GM23338 (cell line): ENCODE measurements at regions not wholly inside any gene's neighbourhood (a gene's known extent, or its start where the extent isn't known, plus 50 kb on each side); places are given as distances from the start of the nearest gene placed in this dataset.
A peak's percentile ranks its signal among the peaks of the same experiment; 100 is the strongest.

Source experiments
- ATAC-seq: fragments of 200-7000 bp; cut with Tn5 transposase; 3 replicates; pipeline ENCODE4 v1.9.1; 2020
- DNase-seq: peaks from one replicate; pipeline ENCODE4 v3.0.0-alpha.2; 2015; ENCODE audit warnings: low spot score
- H2AFZ ChIP-seq: fragments of 200-600 bp; sonication (generic); 2 replicates; pipeline ENCODE4 v1.8.0; 2016; ENCODE audit warnings: antibody characterized with exemption, mild to moderate bottlenecking, moderate library complexity
- H3F3A ChIP-seq: fragments of 200-600 bp; sonication (generic); replicated peaks from 2 replicates; pipeline ENCODE4 v1.8.0; 2017; ENCODE audit warnings: antibody characterized with exemption, mixed run types, low read depth
- H3K27ac ChIP-seq: fragments of 200-600 bp; sonication (generic); 2 replicates; pipeline ENCODE4 v1.6.1; 2016; ENCODE audit warnings: low read depth
- H3K27me3 ChIP-seq: fragments of 200-600 bp; sonication (generic); 2 replicates; pipeline ENCODE4 v1.8.0; 2016; ENCODE audit warnings: mild to moderate bottlenecking, mixed run types, moderate library complexity; ENCODE audit not compliant: insufficient read depth
- H3K36me3 ChIP-seq: fragments of 200-600 bp; sonication (generic); 2 replicates; pipeline ENCODE4 v1.8.0; 2016; ENCODE audit warnings: mild to moderate bottlenecking; ENCODE audit not compliant: insufficient read depth
- H3K4me1 ChIP-seq: fragments of 200-600 bp; sonication (generic); 2 replicates; pipeline ENCODE4 v1.8.0; 2016; ENCODE audit warnings: mild to moderate bottlenecking, moderate library complexity; ENCODE audit not compliant: insufficient read depth
- H3K4me2 ChIP-seq: fragments of 200-600 bp; sonication (generic); 2 replicates; pipeline ENCODE4 v1.7.1; 2017; ENCODE audit warnings: mixed run types
- H3K4me3 ChIP-seq: fragments of 200-600 bp; sonication (generic); 2 replicates; pipeline ENCODE4 v1.6.1; 2016; ENCODE audit warnings: mixed run types
- H3K79me2 ChIP-seq: fragments of 200-600 bp; sonication (generic); replicated peaks from 2 replicates; pipeline ENCODE4 v1.8.0; 2017; ENCODE audit warnings: mild to moderate bottlenecking; ENCODE audit not compliant: insufficient read depth
- H3K9me2 ChIP-seq: fragments of 200-600 bp; sonication (generic); 2 replicates; pipeline ENCODE4 v1.8.0; 2017; ENCODE audit not compliant: insufficient read depth
- H4K20me1 ChIP-seq: fragments of 200-600 bp; sonication (generic); replicated peaks from 2 replicates; pipeline ENCODE4 v1.8.0; 2017; ENCODE audit warnings: mild to moderate bottlenecking; ENCODE audit not compliant: insufficient read depth
- H3K27ac Mint-ChIP-seq: 2 replicates; pipeline ENCODE4 v1.8.0; 2020; ENCODE audit warnings: inconsistent platforms, mild to moderate bottlenecking, moderate library complexity, mixed read lengths
- H3K27me3 Mint-ChIP-seq: 3 replicates; pipeline ENCODE4 v1.8.0; 2022; ENCODE audit warnings: low read depth, mild to moderate bottlenecking, moderate library complexity, mixed read lengths, inconsistent platforms; ENCODE audit not compliant: insufficient read depth, poor library complexity
- H3K36me3 Mint-ChIP-seq: 3 replicates; pipeline ENCODE4 v1.8.0; 2021; ENCODE audit warnings: low read depth, mild to moderate bottlenecking, inconsistent platforms, moderate library complexity, mixed read lengths
- H3K4me1 Mint-ChIP-seq: 3 replicates; pipeline ENCODE4 v1.8.0; 2020; ENCODE audit warnings: mild to moderate bottlenecking, inconsistent platforms, mixed read lengths
- H3K4me3 Mint-ChIP-seq: 3 replicates; pipeline ENCODE4 v1.8.0; 2021; ENCODE audit warnings: moderate library complexity, mild to moderate bottlenecking, inconsistent platforms, mixed read lengths
- H3K9me3 Mint-ChIP-seq: 3 replicates; pipeline ENCODE4 v1.8.0; 2020; ENCODE audit warnings: moderate library complexity, mild to moderate bottlenecking, inconsistent platforms, mixed read lengths
- CREB1 ChIP-seq: fragments of 250-450 bp; sonication (Bioruptor Pico); IDR thresholded peaks from 2 replicates; pipeline ENCODE4 v1.5.0; 2020; ENCODE audit warnings: low read depth, mild to moderate bottlenecking, moderate library complexity
- EZH2 ChIP-seq: fragments of 200-600 bp; sonication (generic); IDR thresholded peaks from one replicate; pipeline ENCODE4 v1.8.0; 2017; ENCODE audit warnings: antibody characterized with exemption, mild to moderate bottlenecking, low read depth; ENCODE audit not compliant: unreplicated experiment
- EZH2phosphoT487 ChIP-seq: fragments of 200-600 bp; sonication (generic); IDR thresholded peaks from one replicate; pipeline ENCODE4 v1.8.1; 2018; ENCODE audit warnings: antibody characterized with exemption; ENCODE audit not compliant: unreplicated experiment
- JUNB ChIP-seq: IDR thresholded peaks from one replicate; pipeline ENCODE4 v1.6.1; 2016; ENCODE audit warnings: antibody characterized with exemption; ENCODE audit not compliant: unreplicated experiment
- POLR2AphosphoS5 ChIP-seq: IDR thresholded peaks from 2 replicates; pipeline ENCODE4 v1.6.1; 2016; ENCODE audit warnings: antibody characterized with exemption, low read depth
- ZNF114 ChIP-seq: fragments of 250-450 bp; sonication (Bioruptor Pico); IDR thresholded peaks from 2 replicates; pipeline ENCODE4 v1.5.0; 2020; ENCODE audit warnings: mild to moderate bottlenecking, moderate library complexity
- TF ChIP-seq, protein P1 (sequence below): fragments of 250-450 bp; sonication (Bioruptor Pico); IDR thresholded peaks from 2 replicates; pipeline ENCODE4 v1.5.0; 2020; ENCODE audit warnings: mild to moderate bottlenecking, moderate library complexity
- TF ChIP-seq, protein P2 (sequence below): IDR thresholded peaks from one replicate; pipeline ENCODE4 v1.6.1; 2018; ENCODE audit warnings: antibody characterized with exemption; ENCODE audit not compliant: unreplicated experiment
- TF ChIP-seq, protein P3 (sequence below), 2 experiments: fragments of 200-600 bp in 1 of 2; sonication (generic) in 1 of 2; conservative IDR thresholded peaks; 2 replicates each; pipeline versions ENCODE4 v1.5.1 to v1.6.1; 2016 to 2017; ENCODE audit warnings: antibody characterized with exemption in 2 of 2, low read depth in 2 of 2, mild to moderate bottlenecking in 2 of 2, moderate library complexity in 1 of 2

DNA sequence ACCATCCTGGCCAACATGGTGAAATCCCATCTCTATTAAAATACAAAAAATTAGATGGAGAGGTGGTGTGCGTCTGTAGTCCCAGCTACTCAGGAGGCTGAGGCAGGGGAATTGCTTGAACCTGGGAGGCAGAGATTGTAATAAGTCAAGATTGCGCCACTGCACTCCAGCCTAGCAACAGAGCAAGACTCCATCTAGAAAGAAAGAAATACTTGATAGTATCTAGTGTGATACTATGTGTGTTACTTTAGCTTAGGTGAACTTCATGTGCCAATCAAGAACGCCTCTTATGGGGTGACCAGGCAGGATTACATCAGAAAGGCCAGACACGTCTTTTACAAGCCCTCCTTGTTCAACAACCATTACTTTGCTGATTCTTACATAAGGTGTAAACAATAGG, 107.1 kb downstream of the TMEM170B start (continued):
- TF ChIP-seq, protein P1, sequence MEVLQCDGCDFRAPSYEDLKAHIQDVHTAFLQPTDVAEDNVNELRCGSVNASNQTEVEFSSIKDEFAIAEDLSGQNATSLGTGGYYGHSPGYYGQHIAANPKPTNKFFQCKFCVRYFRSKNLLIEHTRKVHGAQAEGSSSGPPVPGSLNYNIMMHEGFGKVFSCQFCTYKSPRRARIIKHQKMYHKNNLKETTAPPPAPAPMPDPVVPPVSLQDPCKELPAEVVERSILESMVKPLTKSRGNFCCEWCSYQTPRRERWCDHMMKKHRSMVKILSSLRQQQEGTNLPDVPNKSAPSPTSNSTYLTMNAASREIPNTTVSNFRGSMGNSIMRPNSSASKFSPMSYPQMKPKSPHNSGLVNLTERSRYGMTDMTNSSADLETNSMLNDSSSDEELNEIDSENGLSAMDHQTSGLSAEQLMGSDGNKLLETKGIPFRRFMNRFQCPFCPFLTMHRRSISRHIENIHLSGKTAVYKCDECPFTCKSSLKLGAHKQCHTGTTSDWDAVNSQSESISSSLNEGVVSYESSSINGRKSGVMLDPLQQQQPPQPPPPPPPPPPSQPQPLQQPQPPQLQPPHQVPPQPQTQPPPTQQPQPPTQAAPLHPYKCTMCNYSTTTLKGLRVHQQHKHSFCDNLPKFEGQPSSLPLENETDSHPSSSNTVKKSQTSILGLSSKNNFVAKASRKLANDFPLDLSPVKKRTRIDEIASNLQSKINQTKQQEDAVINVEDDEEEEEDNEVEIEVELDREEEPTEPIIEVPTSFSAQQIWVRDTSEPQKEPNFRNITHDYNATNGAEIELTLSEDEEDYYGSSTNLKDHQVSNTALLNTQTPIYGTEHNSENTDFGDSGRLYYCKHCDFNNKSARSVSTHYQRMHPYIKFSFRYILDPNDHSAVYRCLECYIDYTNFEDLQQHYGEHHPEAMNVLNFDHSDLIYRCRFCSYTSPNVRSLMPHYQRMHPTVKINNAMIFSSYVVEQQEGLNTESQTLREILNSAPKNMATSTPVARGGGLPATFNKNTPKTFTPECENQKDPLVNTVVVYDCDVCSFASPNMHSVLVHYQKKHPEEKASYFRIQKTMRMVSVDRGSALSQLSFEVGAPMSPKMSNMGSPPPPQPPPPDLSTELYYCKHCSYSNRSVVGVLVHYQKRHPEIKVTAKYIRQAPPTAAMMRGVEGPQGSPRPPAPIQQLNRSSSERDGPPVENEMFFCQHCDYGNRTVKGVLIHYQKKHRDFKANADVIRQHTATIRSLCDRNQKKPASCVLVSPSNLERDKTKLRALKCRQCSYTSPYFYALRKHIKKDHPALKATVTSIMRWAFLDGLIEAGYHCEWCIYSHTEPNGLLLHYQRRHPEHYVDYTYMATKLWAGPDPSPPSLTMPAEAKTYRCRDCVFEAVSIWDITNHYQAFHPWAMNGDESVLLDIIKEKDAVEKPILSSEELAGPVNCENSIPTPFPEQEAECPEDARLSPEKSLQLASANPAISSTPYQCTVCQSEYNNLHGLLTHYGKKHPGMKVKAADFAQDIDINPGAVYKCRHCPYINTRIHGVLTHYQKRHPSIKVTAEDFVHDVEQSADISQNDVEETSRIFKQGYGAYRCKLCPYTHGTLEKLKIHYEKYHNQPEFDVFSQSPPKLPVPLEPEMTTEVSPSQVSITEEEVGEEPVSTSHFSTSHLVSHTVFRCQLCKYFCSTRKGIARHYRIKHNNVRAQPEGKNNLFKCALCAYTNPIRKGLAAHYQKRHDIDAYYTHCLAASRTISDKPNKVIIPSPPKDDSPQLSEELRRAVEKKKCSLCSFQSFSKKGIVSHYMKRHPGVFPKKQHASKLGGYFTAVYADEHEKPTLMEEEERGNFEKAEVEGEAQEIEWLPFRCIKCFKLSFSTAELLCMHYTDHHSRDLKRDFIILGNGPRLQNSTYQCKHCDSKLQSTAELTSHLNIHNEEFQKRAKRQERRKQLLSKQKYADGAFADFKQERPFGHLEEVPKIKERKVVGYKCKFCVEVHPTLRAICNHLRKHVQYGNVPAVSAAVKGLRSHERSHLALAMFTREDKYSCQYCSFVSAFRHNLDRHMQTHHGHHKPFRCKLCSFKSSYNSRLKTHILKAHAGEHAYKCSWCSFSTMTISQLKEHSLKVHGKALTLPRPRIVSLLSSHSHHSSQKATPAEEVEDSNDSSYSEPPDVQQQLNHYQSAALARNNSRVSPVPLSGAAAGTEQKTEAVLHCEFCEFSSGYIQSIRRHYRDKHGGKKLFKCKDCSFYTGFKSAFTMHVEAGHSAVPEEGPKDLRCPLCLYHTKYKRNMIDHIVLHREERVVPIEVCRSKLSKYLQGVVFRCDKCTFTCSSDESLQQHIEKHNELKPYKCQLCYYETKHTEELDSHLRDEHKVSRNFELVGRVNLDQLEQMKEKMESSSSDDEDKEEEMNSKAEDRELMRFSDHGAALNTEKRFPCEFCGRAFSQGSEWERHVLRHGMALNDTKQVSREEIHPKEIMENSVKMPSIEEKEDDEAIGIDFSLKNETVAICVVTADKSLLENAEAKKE (CRISPR knock-in tag): no peak
- no peak for TF ChIP-seq JUNB
- TF ChIP-seq POLR2AphosphoS5: no peak
- TF ChIP-seq EZH2: no peak
- no peak for TF ChIP-seq ZNF114 (CRISPR knock-in tag)
- TF ChIP-seq, protein P2, sequence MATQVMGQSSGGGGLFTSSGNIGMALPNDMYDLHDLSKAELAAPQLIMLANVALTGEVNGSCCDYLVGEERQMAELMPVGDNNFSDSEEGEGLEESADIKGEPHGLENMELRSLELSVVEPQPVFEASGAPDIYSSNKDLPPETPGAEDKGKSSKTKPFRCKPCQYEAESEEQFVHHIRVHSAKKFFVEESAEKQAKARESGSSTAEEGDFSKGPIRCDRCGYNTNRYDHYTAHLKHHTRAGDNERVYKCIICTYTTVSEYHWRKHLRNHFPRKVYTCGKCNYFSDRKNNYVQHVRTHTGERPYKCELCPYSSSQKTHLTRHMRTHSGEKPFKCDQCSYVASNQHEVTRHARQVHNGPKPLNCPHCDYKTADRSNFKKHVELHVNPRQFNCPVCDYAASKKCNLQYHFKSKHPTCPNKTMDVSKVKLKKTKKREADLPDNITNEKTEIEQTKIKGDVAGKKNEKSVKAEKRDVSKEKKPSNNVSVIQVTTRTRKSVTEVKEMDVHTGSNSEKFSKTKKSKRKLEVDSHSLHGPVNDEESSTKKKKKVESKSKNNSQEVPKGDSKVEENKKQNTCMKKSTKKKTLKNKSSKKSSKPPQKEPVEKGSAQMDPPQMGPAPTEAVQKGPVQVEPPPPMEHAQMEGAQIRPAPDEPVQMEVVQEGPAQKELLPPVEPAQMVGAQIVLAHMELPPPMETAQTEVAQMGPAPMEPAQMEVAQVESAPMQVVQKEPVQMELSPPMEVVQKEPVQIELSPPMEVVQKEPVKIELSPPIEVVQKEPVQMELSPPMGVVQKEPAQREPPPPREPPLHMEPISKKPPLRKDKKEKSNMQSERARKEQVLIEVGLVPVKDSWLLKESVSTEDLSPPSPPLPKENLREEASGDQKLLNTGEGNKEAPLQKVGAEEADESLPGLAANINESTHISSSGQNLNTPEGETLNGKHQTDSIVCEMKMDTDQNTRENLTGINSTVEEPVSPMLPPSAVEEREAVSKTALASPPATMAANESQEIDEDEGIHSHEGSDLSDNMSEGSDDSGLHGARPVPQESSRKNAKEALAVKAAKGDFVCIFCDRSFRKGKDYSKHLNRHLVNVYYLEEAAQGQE: no peak

DNA sequence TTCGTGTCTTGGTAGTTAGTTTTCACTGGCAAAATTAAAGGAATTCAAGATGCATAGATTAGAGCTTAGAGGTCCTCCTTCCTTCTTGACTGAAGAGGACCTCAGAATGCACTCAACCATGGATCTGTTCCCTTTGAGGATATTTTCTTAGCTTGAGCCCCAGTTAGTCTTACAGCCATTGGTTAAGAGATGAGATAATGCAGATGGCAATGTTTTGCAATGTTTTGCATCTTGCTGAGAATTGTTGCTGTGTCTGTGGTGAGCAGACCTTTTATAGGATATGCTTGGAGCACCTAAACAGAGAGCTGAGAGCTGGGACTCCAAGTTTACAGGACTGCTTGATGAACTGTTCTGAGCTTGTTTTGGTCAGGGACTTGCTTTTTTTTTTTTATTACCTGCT, 107.5 kb downstream of the TMEM170B start:
- Histone ChIP-seq H3K4me2 (no peak overlapping the region), H3K27me3 (no peaks in the 10 kb centered on the region), H3F3A (no peaks in the 10 kb centered on the region), H3K36me3 (peaks cover 7% of the 10 kb centered on the region; the same call in 1 of the 2 replicates), H2AFZ (peak overlapping the region; percentile 38; the same call in 1 of the 2 replicates), H3K9me2 (peaks cover 16% of the 10 kb centered on the region; the same call in 1 of the 2 replicates), H3K27ac (no peak overlapping the region), H3K4me1 (peaks cover 13% of the 10 kb centered on the region), H3K79me2 (no peaks in the 10 kb centered on the region), H4K20me1 (no peaks in the 10 kb centered on the region), H3K4me3 (no peak overlapping the region)
- DNase-seq (no peak), ATAC-seq (no peak)
- Mint-ChIP-seq H3K27me3 (peaks cover 11% of the 10 kb centered on the region), H3K36me3 (peaks cover 45% of the 10 kb centered on the region), H3K27ac (no peak overlapping the region), H3K4me3 (no peak overlapping the region), H3K4me1 (peaks cover 19% of the 10 kb centered on the region), H3K9me3 (peaks cover 41% of the 10 kb centered on the region)
- no peak for TF ChIP-seq CREB1 (CRISPR knock-in tag)
- no peak for TF ChIP-seq POLR2AphosphoS5
- TF ChIP-seq EZH2phosphoT487: no peak
- TF ChIP-seq JUNB: no peak
- TF ChIP-seq EZH2: no peak
- TF ChIP-seq, protein P3, sequence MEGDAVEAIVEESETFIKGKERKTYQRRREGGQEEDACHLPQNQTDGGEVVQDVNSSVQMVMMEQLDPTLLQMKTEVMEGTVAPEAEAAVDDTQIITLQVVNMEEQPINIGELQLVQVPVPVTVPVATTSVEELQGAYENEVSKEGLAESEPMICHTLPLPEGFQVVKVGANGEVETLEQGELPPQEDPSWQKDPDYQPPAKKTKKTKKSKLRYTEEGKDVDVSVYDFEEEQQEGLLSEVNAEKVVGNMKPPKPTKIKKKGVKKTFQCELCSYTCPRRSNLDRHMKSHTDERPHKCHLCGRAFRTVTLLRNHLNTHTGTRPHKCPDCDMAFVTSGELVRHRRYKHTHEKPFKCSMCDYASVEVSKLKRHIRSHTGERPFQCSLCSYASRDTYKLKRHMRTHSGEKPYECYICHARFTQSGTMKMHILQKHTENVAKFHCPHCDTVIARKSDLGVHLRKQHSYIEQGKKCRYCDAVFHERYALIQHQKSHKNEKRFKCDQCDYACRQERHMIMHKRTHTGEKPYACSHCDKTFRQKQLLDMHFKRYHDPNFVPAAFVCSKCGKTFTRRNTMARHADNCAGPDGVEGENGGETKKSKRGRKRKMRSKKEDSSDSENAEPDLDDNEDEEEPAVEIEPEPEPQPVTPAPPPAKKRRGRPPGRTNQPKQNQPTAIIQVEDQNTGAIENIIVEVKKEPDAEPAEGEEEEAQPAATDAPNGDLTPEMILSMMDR (conservative IDR thresholded peaks at IDR 0.05; ENCODE audit: low read depth in 2 of 2): no peak
- TF ChIP-seq, protein P2: no peak
- TF ChIP-seq ZNF114 (CRISPR knock-in tag): no peak
